ENCODE measurements at regions not wholly inside any gene's neighbourhood (a gene's known extent, or its start where the extent isn't known, plus 50 kb on each side); places are given as distances from the start of the nearest gene placed in this dataset.

GRCh38 chr11:114774599-114775361 lies 96.5 kb downstream of the NXPE2 start:
- peak in 4 of 6 experiments; percentile 44 to 78 (median 72) for TF ChIP-seq CTCF (IDR thresholded peaks at IDR 0.05)
- TF ChIP-seq POLR2A (IDR thresholded peaks at IDR 0.05): no peak
- H3K4me1 ChIP-seq: no peaks in the 10 kb centered on the region
- H3K27me3 ChIP-seq: no peaks in the 10 kb centered on the region
- H3K36me3 ChIP-seq: no peaks in the 10 kb centered on the region
- H3K9me3 ChIP-seq: no peaks in the 10 kb centered on the region
- H3K27ac ChIP-seq: no peak overlapping the region
- DNase-seq: peak in 1 of 3 donors; percentile 50
- no peak overlapping the region for H3K4me3 ChIP-seq

DNA sequence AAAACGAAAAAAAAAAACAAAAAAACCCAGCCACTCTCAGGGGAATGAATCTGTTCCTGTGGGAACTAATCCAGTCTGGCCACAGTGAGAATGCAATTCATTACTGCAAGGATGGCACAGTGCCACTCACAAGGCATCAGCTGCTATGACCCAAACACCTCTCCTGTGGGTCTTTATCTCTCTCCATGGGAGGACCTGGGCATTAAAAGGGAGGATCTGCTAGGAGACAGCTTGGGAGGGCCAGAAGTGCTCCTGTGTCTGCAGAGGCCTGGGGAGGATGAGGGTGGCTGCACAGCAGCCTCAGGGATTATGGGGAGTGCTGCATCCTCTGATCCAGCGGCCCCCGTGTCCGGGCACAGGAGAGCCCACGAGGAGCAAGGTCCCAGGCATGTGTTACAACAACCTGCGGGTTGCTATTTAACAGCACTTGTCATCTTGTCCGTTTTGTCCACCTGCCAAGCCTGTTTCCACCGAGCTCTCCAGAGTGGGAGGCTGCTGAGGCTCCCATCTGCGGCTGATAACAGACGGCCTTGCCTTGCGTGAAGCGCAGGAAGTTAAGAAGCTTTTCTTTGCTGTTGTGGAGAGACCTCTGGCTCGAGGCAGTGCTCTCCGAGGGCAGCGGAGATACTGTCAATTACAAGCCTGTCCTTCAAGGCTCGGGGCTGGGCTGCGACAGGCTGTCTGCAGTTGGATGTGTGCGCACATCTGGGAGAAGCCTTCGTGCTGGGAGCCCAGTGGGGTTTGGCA lies 97.7 kb downstream of the NXPE2 start:
- H3K36me3 ChIP-seq: no peaks in the 10 kb centered on the region
- no peak overlapping the region for H3K27ac ChIP-seq
- TF ChIP-seq POLR2A (IDR thresholded peaks at IDR 0.05): no peak
- TF ChIP-seq CTCF (IDR thresholded peaks at IDR 0.05): no peak
- H3K4me3 ChIP-seq: no peak overlapping the region
- DNase-seq: no peak
- no peaks in the 10 kb centered on the region for H3K9me3 ChIP-seq
- H3K4me1 ChIP-seq: no peaks in the 10 kb centered on the region
- H3K27me3 ChIP-seq: no peaks in the 10 kb centered on the region

DNA sequence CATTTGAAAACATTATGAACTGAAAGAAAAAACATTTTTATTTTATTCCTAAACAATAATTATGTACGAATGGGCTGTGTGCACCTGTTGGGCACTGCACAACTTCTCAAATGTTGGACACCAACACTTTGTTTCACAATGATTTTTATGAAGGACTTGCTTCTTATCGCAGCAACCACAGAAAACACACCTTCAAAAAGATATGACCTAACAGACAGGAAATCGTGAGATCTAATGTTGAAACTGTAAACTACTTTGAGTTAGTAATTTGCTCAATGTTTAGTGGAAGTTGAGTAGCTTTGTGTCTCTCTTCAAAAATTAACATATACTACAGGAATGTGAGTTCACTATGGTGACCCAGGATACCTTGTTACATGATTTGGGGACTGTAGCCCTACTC lies 98.6 kb downstream of the NXPE2 start:
- no peaks in the 10 kb centered on the region for H3K9me3 ChIP-seq
- no peak for DNase-seq
- H3K27me3 ChIP-seq: no peaks in the 10 kb centered on the region
- no peaks in the 10 kb centered on the region for H3K36me3 ChIP-seq
- H3K4me1 ChIP-seq: no peaks in the 10 kb centered on the region
- H3K4me3 ChIP-seq: no peak overlapping the region
- TF ChIP-seq CTCF (IDR thresholded peaks at IDR 0.05) (no peak), POLR2A (IDR thresholded peaks at IDR 0.05) (no peak)
- H3K27ac ChIP-seq: no peak overlapping the region

DNA sequence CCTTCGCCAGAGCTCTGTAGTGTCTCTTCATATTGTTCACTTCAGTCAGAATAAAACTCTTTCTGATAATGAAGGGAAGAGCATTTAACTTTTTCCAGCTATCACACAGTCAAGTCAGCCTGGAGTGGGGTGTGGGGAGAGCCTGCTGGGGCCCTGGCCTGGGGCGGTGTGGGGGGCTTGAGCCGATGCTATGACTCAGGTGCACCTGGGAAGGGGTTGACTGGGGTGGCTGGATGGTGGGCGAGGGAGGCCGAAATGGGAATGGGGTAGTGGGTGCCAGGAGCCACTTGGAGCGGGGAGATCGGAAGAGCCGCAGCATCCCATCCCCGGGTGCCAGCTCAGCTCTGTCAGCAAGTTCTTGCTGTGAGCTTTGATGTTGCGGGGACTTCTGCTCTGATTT lies 100.9 kb downstream of the NXPE2 start:
- Histone ChIP-seq H3K27me3 (no peaks in the 10 kb centered on the region), H3K36me3 (no peaks in the 10 kb centered on the region), H3K9me3 (no peaks in the 10 kb centered on the region), H3K4me1 (peaks cover 0 to 3% (median 0%) of the 10 kb centered on the region in 4 donors), H3K4me3 (no peak overlapping the region), H3K27ac (no peak overlapping the region)
- TF ChIP-seq CTCF (IDR thresholded peaks at IDR 0.05): no peak
- TF ChIP-seq POLR2A (IDR thresholded peaks at IDR 0.05): no peak
- no peak for DNase-seq

DNA sequence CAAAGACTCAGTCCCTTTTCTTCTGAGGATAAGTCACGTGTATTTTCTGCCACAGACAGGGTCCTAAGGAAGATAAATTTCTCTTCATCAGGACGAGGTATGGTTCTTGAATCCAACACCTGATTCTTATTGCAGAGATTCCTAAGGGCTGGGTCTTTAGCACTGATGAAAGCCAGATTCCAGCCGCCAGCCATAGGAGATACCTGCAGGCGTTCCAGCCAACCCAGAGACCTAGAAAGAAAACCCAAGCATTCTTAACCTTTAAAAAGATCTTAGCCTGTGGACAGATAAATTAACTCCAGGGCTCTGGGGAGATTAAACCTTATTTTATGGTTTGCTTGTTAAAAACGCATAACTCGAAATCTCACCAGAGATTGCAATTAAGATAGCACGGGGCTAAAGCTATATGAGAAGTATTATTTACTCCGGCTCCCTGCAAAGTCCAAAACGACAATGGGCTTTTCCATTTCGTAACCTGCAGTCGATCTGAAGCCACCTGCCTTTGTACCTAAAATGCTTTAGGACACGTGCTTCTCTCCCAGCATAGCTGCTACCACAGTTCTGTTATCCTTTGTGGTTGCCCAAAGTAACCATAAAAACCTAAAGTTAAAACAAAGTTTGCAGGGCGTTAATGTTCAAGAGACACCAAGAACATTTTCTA lies 104.5 kb downstream of the NXPE2 start:
- Histone ChIP-seq H3K4me1 (peaks cover 0 to 5% (median 0%) of the 10 kb centered on the region in 4 donors), H3K36me3 (no peaks in the 10 kb centered on the region), H3K27ac (no peak overlapping the region), H3K4me3 (no peak overlapping the region), H3K9me3 (no peaks in the 10 kb centered on the region), H3K27me3 (no peaks in the 10 kb centered on the region)
- DNase-seq: no peak
- TF ChIP-seq CTCF (IDR thresholded peaks at IDR 0.05) (no peak), POLR2A (IDR thresholded peaks at IDR 0.05) (no peak)

Data from Peyer's patch (tissue), 4 donors.